ENCODE measurements at regions not wholly inside any gene's neighbourhood (a gene's known extent, or its start where the extent isn't known, plus 50 kb on each side); places are given as distances from the start of the nearest gene placed in this dataset.

DNA sequence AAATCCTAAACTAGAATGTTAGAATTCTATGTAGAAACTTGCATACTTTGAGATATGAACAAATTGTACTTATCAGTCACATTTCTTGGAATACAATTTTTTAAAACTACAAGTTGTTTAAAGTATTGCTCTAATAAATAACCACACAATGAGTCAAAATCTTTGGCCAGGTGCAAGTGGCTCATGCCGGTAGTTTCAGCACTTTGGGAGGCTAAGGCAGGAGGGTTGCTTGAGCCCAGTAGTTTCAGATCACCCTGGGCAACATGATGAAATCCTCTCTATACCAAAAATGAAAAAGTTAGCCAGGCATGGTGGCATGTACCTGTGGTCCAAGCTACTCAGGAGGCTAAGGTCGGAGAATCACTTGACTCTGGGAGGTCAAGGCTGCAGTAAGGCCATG lies 257.8 kb downstream of the COX7C start:
- no peak for DNase-seq (ENCODE audit: low read depth in 4 of 4, low spot score in 1 of 4)

DNA sequence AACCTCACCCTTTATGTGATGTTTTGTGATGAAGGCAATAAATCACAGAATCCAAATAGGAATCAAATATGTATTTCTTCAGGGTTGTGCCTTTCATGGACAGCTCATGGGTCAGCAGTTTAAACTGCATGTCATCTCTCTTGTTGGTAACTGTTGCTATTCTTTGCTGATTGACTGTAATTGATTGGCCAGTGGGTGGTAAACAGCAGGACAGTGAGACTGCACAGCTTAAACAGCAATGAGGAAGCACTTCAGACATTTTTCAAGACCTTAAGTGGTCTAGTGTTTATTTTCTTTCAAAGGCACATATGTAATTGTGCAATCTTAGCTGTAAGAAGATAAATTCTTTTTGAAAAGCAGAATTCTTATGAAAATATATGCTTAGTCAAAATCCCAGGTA lies 260.5 kb downstream of the COX7C start:
- DNase-seq (ENCODE audit: low read depth in 4 of 4, low spot score in 1 of 4), result no peak

DNA sequence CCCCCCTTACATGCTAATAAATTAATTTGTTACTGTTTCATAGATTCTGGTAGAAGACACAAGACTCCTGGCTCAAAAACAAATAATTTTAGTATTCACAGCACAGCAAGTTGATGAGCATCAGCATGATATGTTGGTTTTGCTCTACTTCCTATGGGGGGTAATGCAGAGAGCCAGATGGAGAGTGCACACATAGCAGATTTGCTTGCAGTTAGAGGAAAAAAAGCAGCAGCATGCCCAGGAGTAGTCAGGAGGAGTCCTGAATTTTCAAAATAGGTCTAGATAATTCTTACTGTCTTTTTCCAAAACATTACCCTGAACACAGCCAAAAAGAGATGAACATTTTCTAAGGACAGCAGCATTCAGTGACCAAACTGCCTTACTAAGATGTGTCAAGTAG lies 261.3 kb downstream of the COX7C start:
- DNase-seq (ENCODE audit: low read depth in 4 of 4, low spot score in 1 of 4), result no peak

DNA sequence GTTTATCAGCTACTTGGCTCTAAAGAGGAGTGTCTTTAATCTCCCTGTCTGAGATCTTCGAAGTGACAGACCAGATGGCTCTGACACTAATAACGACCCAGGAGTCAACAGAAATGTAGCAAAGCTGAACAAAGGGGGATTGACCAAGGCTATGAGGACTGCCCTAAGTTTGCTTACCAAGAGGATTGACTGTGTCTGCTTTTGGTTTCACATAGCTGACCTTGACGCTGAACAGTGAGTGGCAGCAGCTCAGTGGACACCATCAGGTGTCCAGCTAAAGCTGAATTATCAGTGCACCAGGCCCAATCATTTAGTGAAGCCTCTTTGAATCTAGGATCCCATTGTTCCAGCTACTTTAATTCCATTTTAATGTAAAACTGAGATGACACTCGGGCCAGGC lies 262.6 kb downstream of the COX7C start:
- DNase-seq (ENCODE audit: low read depth in 4 of 4, low spot score in 1 of 4), result no peak

DNA sequence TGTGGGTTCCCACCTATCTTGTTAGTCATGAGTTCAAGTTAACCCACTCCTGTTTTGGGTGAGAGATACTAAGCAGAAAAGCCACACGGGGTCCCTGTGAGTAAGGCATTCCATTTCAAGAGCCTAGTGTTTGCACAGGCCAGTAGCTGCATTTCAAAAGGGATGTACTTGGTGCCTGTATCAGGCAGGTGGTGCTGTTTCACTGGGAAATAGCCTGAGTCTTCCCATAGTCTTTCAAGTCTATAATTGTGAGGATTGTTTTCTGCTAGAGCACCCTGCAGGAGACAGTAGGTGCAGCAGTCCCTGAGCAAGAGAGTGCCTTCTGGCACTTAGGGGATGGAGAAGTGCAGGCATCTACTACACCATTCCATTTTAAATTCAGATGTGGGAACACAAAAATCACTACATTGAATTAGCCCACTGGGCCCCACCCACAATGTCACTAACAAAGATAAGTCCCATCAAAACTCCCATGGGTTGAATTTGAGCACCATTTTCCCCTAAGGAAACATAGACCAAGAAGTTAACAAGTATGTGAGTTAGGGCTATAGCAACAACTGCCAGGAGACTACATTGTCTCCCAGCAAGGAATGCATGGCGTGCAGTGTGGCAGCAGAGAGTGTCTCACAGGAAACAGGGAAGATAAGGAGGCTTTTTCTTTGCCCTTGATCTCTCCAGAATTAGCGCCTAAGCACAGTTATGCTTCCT lies 263.2 kb downstream of the COX7C start:
- DNase-seq (ENCODE audit: low read depth in 4 of 4, low spot score in 1 of 4), result peak in 2 of 4 experiments; percentile 6 to 12

DNA sequence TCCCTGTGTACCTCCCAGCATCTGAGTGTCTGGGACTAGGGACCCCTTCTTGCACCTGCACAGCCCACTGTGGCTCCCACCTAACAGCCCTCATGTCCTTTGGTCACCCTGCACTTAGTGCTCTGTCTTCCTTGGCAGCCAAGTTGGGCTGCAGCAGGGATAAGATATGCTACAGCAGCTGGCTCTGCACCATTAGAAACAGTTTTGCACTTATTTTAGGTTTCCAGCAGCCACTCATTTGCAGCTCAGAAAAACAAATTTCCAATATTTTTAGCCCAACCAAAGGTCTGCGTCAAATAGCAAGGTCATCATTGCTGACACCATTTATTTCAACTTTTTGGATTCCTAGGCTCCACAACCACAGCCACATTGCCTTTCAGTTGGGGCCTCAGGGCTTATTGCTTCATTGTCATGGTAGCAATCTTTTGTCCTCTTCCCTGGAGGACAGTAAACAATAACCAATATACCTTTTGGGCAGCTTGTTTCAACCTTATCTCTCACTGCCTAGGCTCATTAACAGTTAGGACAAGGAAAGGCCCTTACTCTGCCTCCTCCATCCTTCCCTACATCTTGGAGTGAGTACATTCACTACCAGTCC lies 263.9 kb downstream of the COX7C start:
- no peak for DNase-seq (ENCODE audit: low read depth in 4 of 4, low spot score in 1 of 4)

DNA sequence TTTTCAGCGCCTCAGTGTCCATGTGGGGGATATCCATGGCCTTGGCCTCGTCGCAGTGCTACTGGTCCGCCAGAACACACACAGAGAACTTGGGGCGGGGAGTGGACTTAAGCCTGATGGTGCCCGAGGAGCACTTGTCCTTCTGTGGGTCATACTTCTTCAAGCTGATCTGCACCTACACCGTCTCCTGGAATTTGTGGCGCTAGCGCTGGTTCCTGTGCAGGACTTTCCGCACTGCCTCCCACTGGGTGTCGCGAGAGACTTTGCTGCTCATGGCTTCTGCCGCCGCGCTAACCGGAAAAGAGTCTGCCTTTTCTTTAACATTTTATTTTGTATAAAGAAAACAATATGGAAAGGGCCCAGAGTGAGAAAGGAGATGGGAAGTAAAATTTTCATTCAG lies 266.9 kb downstream of the COX7C start:
- no peak for DNase-seq (ENCODE audit: low read depth in 4 of 4, low spot score in 1 of 4)

DNA sequence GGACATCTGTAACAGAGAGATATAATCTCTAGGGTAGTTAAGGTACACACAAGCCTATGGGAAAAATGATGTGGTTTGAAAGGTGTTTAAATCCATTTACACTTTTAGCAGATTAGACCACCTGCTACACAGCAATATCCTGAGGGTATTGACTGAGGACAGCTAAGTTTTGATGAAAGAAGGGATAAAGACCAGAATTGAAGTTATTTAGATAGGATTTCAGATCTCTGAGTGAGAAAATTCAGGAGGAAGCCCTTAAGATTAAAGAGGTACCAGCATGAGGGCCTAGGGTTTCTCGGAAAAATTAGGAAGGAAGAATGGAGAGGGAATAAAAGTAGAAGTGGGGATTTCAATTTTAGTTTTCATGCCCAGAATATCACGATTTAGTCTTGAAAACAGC lies 267.3 kb downstream of the COX7C start:
- no peak for DNase-seq (ENCODE audit: low read depth in 4 of 4, low spot score in 1 of 4)

DNA sequence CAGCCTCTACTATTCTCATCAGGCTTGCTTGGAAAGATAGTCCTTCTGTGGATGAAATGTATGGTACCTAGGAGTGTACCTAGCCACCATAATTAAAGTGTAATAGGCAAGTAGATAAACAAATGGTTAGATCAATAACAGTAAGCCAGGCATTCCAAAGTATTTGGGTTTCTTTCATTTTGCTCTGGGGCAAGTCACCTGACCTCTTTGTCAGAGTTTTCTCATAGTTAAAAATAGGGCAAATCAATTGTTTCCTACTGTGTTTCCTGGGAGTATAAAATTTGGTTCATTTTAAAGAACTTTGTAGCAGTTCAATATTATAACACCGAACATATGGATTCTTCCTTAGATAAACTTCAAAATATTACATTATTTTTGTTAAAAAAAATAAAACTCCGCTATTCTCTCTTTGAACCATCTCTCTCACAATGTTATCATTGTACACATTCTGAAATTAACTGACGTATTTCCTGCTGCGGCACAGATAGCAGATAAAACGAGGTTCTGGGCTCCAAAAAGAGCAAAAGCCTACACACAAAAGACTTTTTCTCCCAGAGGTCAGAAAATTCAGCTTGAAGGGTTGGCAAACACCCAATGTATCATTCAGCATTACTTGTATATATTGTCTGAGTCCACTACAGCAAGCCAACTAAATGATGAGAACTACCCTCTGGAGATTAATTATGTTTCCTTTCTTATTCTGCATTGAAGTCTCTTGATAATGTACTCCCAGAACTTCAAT lies 267.9 kb downstream of the COX7C start:
- no peak for DNase-seq (ENCODE audit: low read depth in 4 of 4, low spot score in 1 of 4)

DNA sequence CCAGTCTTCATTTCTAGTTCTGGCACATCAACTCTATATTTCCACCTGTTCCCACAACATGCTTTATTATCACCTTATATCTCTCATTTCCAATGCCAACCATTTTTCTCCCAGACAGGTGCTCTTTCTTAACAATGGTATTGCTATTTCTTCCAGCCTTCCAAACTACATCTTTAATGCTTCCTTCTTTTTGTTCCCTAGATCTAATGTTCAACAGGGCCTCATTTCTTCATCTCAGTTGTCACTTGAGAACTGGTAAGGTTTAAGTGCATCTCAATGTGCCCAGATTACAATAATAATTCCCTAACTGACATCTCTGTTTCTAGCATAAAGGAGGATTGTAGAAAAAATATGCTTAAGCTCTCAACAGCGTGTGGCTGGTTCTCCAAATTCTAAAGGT lies 272.6 kb downstream of the COX7C start:
- no peak for DNase-seq (ENCODE audit: low read depth in 4 of 4, low spot score in 1 of 4)

DNA sequence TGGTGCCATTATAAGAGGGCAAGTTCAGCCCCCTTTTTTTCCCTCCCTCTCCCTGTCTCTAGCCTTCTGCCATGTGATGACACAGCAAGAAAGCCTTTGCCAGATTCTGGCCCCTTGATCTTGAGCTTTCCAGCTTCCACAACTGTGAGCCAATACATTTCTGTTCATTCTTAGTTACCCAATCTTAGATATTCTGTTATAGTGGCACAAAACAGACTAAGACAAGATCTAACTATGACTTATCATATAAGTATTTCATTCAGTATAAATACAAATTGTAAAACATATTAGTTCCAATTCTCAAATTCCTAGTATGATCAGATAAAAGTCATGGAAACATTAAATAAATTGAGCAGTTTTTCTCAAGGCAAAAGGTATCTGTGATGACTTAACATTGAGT lies 276.3 kb downstream of the COX7C start:
- DNase-seq (ENCODE audit: low read depth in 4 of 4, low spot score in 1 of 4), result no peak

DNA sequence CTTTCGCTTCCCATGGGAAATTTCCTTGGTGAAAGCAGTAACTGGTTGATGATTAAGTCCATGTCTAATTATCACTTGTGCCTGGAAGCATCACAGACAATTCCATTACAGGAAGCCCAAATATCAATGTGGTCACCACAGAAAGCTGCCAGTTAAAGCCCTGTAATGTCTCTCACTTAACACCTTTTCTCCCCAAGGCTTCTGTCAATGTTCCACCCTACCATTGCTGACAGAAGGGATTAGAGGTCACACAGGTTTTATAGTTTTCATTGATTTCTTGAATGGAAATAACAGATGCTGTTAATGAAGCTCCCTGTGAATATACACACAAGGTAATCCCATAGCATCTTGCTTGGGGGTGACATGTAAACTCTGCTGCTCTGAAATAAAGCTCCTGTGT lies 279.2 kb downstream of the COX7C start:
- DNase-seq (ENCODE audit: low read depth in 4 of 4, low spot score in 1 of 4), result no peak

DNA sequence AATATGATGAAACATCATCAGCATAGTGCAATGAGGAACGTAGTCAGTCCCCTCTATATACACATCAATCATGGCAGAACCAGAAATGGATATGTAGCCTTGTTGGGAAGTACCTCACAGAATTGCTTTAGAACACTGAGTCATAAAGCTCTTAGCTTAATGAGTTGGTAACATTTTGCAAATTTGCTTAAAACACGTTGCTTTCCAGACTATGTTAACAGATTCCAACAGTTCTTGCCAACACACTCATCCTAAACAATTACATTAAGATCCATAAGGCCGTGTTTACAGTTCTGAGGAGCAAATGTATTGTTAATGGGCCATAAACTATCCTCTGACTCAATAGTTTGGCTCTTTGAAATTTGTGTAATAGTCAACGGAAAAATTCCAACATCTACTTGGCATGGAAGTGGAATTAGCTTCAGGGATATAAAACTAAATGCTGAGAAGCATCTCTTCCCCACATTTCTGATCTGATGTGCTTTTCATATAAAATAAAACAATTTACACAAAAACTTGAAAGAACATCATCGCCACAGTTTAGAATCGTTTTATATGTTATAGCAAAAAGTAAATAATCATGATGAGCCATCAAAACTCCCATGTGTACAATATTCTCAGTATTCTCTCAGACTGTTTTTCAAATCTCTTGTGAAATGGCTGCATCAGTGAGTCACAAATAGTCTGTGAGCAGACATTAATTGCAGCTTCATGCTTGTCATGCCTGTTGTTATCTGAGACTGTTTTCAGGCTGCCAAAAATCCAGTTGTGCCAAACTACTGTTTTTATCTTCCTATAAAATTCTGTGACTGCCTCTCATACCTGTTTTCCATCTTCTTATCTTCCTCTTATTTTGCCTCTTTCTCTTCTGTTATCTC lies 291.9 kb downstream of the COX7C start:
- DNase-seq (ENCODE audit: low read depth in 4 of 4, low spot score in 1 of 4), result no peak

DNA sequence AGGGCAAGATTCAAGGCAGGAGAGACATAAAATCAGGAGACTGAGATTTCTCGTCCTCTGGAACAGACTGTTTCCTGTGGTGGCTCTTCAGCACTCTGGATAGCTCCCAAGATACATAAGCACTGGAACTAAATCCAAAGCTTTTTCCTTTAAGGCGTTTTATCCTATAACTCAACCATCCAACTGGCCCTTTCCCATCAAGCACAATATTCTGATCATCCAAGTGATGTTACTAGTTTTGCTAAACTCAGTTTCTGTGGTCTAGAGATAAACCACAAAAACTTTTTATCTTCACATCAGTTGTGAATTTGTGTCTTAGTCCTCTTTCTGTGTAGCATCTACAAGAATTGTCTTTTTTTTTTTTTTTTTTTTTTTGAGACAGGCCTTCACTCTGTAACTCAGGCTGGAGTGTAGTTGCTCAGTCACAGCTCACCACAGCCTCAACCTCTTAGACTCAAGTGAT lies 299.4 kb downstream of the COX7C start:
- no peak for DNase-seq (ENCODE audit: low read depth in 4 of 4, low spot score in 1 of 4)

DNA sequence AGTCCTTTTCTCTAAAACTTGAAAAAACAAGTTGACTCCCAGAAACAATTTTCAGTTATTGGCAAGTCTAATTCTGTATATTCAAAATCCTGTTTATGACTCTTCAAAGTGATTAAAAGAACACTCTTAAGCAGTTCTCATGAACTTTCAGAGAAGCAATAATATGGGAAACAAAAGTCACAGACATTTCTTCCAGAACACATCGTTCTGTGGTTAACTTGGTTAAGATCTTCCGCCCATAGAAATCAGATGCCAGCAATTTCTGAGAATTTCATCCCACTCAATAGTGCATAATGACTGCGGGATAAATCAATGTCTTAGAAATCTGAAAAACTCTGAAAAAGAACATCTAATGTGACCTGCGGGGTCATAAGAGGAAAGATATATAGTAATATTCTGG lies 300.5 kb downstream of the COX7C start:
- DNase-seq (ENCODE audit: low read depth in 4 of 4, low spot score in 1 of 4), result no peak

DNA sequence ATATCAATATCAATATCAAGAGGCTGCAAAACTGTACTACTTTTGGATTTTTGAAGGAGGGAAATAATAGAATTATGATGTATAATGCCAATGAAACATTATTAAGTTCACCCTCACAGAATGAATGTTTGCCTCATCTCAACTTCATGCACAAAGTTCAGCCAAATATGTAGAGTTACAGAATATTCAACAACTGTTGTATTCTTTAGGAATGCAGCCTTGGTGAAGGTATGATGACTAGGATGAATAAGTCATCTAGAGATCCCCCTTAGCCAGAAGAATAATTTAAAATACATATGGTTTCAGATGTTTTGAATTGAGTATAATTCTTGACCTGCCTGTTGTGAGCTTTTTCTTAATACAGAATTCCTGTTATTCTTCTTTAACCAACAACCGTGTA lies 308.3 kb downstream of the COX7C start:
- no peak for DNase-seq (ENCODE audit: low read depth in 4 of 4, low spot score in 1 of 4)

DNA sequence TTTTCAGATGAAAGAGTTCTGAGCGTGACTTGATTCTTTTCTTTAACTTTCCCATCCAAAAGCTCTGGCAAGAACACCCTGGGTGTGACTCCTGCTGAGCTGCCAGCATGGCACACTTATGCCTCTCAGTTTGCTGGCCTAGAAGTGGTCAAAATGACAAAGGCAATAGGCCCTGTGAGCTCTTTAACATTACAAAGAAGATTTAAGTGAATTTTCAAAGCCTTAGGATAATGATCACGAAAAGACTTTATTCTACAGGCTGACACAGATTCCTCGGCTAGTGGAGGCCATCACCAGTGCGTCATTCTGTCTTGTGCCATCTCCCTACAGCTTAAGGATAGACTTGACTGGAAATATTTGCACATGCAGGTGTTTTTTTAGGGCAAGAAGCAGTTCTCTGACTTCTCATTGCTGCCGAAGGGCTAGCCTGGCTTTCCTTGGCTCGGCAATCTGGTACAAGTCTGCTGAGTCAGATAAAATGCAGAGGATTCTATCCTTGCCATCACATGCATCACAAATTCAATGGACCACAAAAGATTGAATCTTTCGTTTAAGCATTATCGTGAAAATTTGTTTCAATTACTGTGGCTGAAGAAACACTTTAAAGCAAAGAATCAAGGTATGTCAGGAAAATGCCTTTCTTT lies 311.5 kb downstream of the COX7C start:
- no peak for DNase-seq (ENCODE audit: low read depth in 4 of 4, low spot score in 1 of 4)

DNA sequence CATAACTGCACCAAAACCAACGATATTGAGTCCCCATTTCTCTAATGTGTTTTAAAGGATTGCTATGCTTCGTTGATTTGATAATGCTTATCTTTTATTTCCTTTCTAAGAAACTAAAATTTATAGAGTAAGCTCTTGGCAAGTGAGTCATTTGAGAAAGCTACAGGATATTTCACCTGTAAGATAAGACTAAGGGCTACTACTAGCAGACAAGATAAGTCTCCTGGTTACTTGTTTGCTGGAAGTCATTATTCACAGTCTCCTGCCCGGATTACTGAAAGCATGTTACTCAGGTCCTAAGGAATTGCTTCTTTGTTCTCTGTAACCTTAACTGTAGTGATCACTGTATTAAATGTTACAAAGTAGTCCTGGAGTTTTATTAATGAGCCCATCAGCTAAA lies 315.9 kb upstream of the RASA1 start:
- DNase-seq (ENCODE audit: low read depth in 4 of 4, low spot score in 1 of 4), result no peak

DNA sequence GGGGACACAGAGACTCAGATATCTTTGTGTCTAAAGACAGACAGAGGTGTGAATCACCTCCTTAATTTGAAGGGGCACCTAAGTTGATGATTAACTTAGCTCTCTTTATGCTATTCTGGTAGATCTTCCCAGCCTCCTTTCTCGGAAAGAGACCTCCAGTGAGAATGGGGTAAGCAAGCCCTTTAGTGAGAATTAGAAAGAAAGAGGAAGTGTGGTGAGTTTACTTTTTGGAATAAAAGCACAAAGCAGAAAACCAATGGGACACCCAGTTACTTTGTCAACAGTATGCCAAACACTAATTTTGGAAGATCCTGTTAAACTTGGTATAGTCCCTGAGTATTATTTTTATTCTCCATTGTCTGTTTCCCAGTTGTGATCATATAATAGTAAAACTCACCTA lies 302.8 kb upstream of the RASA1 start:
- no peak for DNase-seq (ENCODE audit: low read depth in 4 of 4, low spot score in 1 of 4)

DNA sequence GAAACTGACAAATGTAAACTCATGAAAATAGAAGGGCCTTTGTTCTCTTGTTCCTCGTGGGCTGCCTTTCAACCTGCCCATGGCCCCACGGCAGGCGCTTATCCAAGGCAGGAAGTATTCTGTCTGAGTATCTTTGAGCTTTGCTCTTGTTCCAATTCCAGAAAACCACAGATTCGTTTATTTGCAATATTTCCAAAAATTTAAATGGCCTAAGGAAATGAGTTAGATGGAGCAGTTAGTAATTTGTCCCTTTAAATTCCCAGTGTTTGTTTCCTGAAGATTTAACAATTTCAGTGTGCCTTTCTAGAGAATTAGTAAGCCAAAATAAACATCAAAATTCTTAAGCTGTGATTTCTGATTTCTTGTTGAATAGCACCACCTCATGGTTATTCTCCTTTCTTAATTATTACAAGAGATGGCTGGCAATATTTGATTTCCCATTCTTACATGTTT lies 299.4 kb upstream of the RASA1 start:
- no peak for DNase-seq (ENCODE audit: low read depth in 4 of 4, low spot score in 1 of 4)

DNA sequence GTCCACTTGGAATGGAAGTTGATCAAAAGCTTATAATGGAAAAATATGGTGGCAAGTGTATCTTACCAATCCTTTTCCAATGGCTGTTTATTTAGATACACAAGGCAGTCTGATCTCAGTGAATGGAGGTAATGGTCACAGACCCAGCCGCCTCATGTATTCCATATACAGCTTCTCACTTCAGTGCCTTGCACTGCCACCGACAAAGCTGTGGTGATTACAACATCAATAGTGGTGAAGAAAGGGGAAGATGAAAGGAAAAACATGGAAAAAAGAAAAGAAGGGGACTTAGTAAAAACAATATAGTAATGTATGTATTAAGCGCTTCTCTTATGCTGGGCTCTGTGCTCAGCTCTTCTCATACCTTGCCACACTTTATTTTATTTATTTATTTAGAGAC lies 297.3 kb upstream of the RASA1 start:
- DNase-seq (ENCODE audit: low read depth in 4 of 4, low spot score in 1 of 4), result no peak
